SK-N-SH (cell line): ENCODE measurements at regions not wholly inside any gene's neighbourhood (a gene's known extent, or its start where the extent isn't known, plus 50 kb on each side); places are given as distances from the start of the nearest gene placed in this dataset.
A peak's percentile ranks its signal among the peaks of the same experiment; 100 is the strongest.

ENCODE experiments used
- CTCF ChIA-PET: fragments of 300-600, 350-600 bp; formaldehyde crosslinking; extraction: SDS; loops from one replicate; lab custom pipeline; 2021; lab: Yijun Ruan, JAX
- POLR2A ChIA-PET: fragments of 350-600 bp; sonication (Branson Sonifier 250); formaldehyde crosslinking; extraction: SDS; loops from one replicate; lab custom pipeline; 2020; ENCODE audit warnings: antibody characterized with exemption, inconsistent platforms; lab: Yijun Ruan, JAX
- DNase-seq: peaks from one replicate; pipeline ENCODE4 v3.0.0; 2012
- H2AFZ ChIP-seq: fragments of 200-600 bp; sonication (generic); 2 replicates; pipeline ENCODE4 v1.8.1; 2016; ENCODE audit warnings: antibody characterized with exemption, mild to moderate bottlenecking, low read depth
- H3F3A ChIP-seq: fragments of 200-600 bp; sonication (generic); replicated peaks from 2 replicates; pipeline ENCODE3; 2016; ENCODE audit warnings: antibody characterized with exemption, mild to moderate bottlenecking; ENCODE audit not compliant: insufficient read depth
- H3K27ac ChIP-seq, 2 experiments: fragments of 200-500 bp in 1 of 2; fragments of 200-600 bp in 1 of 2; sonication (Bioruptor generic) in 1 of 2; sonication (generic), shearing (Covaris generic) in 1 of 2; 2 replicates each; pipeline versions ENCODE4 v1.5.1 to v1.6.1; 2014 to 2016; ENCODE audit warnings: low read depth in 2 of 2, inconsistent platforms in 1 of 2, low read length in 1 of 2, mild to moderate bottlenecking in 1 of 2, mixed read lengths in 1 of 2
- H3K27me3 ChIP-seq: fragments of 200-600 bp; sonication (generic), shearing (Covaris generic); 2 replicates; pipeline ENCODE4 v1.6.1; 2016; ENCODE audit warnings: mixed run types; ENCODE audit not compliant: insufficient read depth
- H3K36me3 ChIP-seq, 2 experiments: fragments of 200-500 bp in 1 of 2; fragments of 200-600 bp in 1 of 2; sonication (Bioruptor generic) in 1 of 2; sonication (generic) in 1 of 2; replicated peaks in 1 of 2; 2 replicates each; pipeline versions ENCODE3 to v1.5.1; 2014 to 2016; ENCODE audit warnings: low read length in 1 of 2, mild to moderate bottlenecking in 1 of 2; ENCODE audit not compliant: insufficient read depth in 2 of 2, control insufficient read depth in 1 of 2
- H3K4me1 ChIP-seq, 2 experiments: fragments of 200-500 bp in 1 of 2; fragments of 200-600 bp in 1 of 2; sonication (Bioruptor generic) in 1 of 2; sonication (generic), shearing (Covaris generic) in 1 of 2; 2 replicates each; pipeline versions ENCODE4 v1.5.1 to v1.6.1; 2014 to 2016; ENCODE audit warnings: low read depth in 1 of 2, low read length in 1 of 2, mixed run types in 1 of 2; ENCODE audit not compliant: insufficient read depth in 2 of 2, control insufficient read depth in 1 of 2
- H3K4me2 ChIP-seq: fragments of 200-600 bp; sonication (generic), shearing (Covaris generic); 2 replicates; pipeline ENCODE4 v1.6.1; 2017; ENCODE audit warnings: mixed run types
- H3K4me3 ChIP-seq, 2 experiments: fragments of 200-500 bp in 1 of 2; fragments of 200-600 bp in 1 of 2; sonication (Bioruptor generic) in 1 of 2; sonication (generic), shearing (Covaris generic) in 1 of 2; 2 replicates each; pipeline versions ENCODE4 v1.5.1 to v1.8.1; 2014 to 2016; ENCODE audit warnings: low read depth in 2 of 2, inconsistent platforms in 1 of 2, low read length in 1 of 2, mild to moderate bottlenecking in 1 of 2, mixed read lengths in 1 of 2, moderate library complexity in 1 of 2
- H3K79me2 ChIP-seq: fragments of 200-600 bp; sonication (generic); 2 replicates; pipeline ENCODE4 v1.8.1; 2017; ENCODE audit warnings: mild to moderate bottlenecking; ENCODE audit not compliant: insufficient read depth
- H3K9ac ChIP-seq: fragments of 200-600 bp; sonication (generic); 2 replicates; pipeline ENCODE4 v1.6.1; 2017; ENCODE audit warnings: mixed run types
- H3K9me2 ChIP-seq: fragments of 200-600 bp; sonication (generic); 2 replicates; pipeline ENCODE4 v1.6.1; 2017; ENCODE audit warnings: mixed run types
- H3K9me3 ChIP-seq: fragments of 200-600 bp; sonication (generic); 2 replicates; pipeline ENCODE4 v1.6.1; 2017; ENCODE audit warnings: mixed run types, mild to moderate bottlenecking, moderate library complexity
- H4K20me1 ChIP-seq: fragments of 200-600 bp; sonication (generic); 2 replicates; pipeline ENCODE4 v1.6.1; 2017; ENCODE audit warnings: mild to moderate bottlenecking, mixed run types; ENCODE audit not compliant: insufficient read depth
- EP300 ChIP-seq, 2 experiments: IDR thresholded peaks; 2 replicates each; pipeline versions ENCODE4 v1.4.0 to v1.6.1; 2012; ENCODE audit warnings: borderline replicate concordance in 1 of 2, low read depth in 1 of 2, low read length in 1 of 2
- GATA2 ChIP-seq: sonication (generic); formaldehyde crosslinking; IDR thresholded peaks from 2 replicates; pipeline ENCODE4 v1.5.0; 2020; ENCODE audit warnings: mild to moderate bottlenecking, missing genetic modification reagents
- MEF2A ChIP-seq: IDR thresholded peaks from 2 replicates; pipeline ENCODE4 v1.4.0; 2012; ENCODE audit warnings: low read depth, borderline replicate concordance
- NFIC ChIP-seq: IDR thresholded peaks from 2 replicates; pipeline ENCODE4 v1.4.0; 2012; ENCODE audit warnings: borderline replicate concordance
- RAD21 ChIP-seq: IDR thresholded peaks from 2 replicates; pipeline ENCODE4 v1.6.1; 2012; ENCODE audit warnings: mild to moderate bottlenecking, low read length
- RFX5 ChIP-seq: IDR thresholded peaks from 2 replicates; pipeline ENCODE4 v1.6.1; 2012; ENCODE audit warnings: mild to moderate bottlenecking, improper control_type of control experiment, low read length
- SIN3A ChIP-seq: IDR thresholded peaks from 2 replicates; pipeline ENCODE4 v1.6.1; 2012; ENCODE audit warnings: low read depth, mild to moderate bottlenecking, low read length, moderate library complexity, borderline replicate concordance
- SMC3 ChIP-seq: IDR thresholded peaks from 2 replicates; pipeline ENCODE4 v1.6.1; 2012; ENCODE audit warnings: low read depth, low read length, improper control_type of control experiment
- TCF12 ChIP-seq: IDR thresholded peaks from 2 replicates; pipeline ENCODE4 v1.4.0; 2012
- WGBS: methylation state at CpG from one replicate; pipeline ENCODE4 v1.1.6; 2017; ENCODE audit warnings: low lambda C conversion rate; 5-methylcytosine and 5-hydroxymethylcytosine counted together
- TF ChIP-seq, protein P1 (sequence below): IDR thresholded peaks from 2 replicates; pipeline ENCODE4 v1.4.0; 2012; ENCODE audit warnings: low read depth, borderline replicate concordance

GRCh38 chr18:28541934-28542333 lies 365.0 kb upstream of the CDH2 start:
- Histone ChIP-seq H3K4me1 (peaks cover 6 to 10% of the 10 kb centered on the region in 2 experiments; a peak in 2 of 4 replicates), H3K79me2 (no peaks in the 10 kb centered on the region), H3K9me3 (no peaks in the 10 kb centered on the region), H3K36me3 (no peaks in the 10 kb centered on the region), H3K27me3 (no peaks in the 10 kb centered on the region), H4K20me1 (no peaks in the 10 kb centered on the region), H2AFZ (peak overlapping the region; percentile 89), H3K27ac (peak overlapping the region; percentile 32 to 65; a peak in 3 of 4 replicates), H3K9me2 (no peaks in the 10 kb centered on the region), H3K9ac (no peak overlapping the region), H3K4me3 (peak overlapping the region in 1 of 2 experiments; percentile 22; a peak in 1 of 4 replicates), H3F3A (no peaks in the 10 kb centered on the region), H3K4me2 (peak overlapping the region; percentile 65)
- peak; percentile 8 for DNase-seq
- POLR2A ChIA-PET, result no interaction called here
- CTCF ChIA-PET, result no interaction called here
- 20% methylated on average over 4 of the region's 4 CpGs for WGBS
- TF ChIP-seq EP300 (IDR thresholded peaks at IDR 0.05; ENCODE audit: borderline replicate concordance in 1 of 2, low read depth in 1 of 2, low read length in 1 of 2) (no peak; a peak in 1 of 4 replicates), TCF12 (no peak), SMC3 (no peak), MEF2A (no peak)

- 7% methylated on average over 3 of the region's 3 CpGs for WGBS
- ChIA-PET CTCF (no interaction called here), POLR2A (no interaction called here)
- Histone ChIP-seq H3K4me3 (peak overlapping the region in 1 of 2 experiments; percentile 22; a peak in 1 of 4 replicates), H3F3A (no peaks in the 10 kb centered on the region), H3K36me3 (no peaks in the 10 kb centered on the region), H3K9ac (no peak overlapping the region), H3K27ac (peak overlapping the region; percentile 32 to 65; a peak in 3 of 4 replicates), H3K9me3 (no peaks in the 10 kb centered on the region), H3K9me2 (no peaks in the 10 kb centered on the region), H4K20me1 (no peaks in the 10 kb centered on the region), H3K79me2 (no peaks in the 10 kb centered on the region), H3K27me3 (no peaks in the 10 kb centered on the region), H3K4me2 (peak overlapping the region; percentile 65), H2AFZ (peak overlapping the region; percentile 89), H3K4me1 (peaks cover 6 to 10% of the 10 kb centered on the region in 2 experiments; a peak in 2 of 4 replicates)
- peak; percentile 8 for DNase-seq
- TF ChIP-seq RAD21 (0 out of 2 replicates have a peak, but pooled peaks have one; percentile 2), EP300 (IDR thresholded peaks at IDR 0.05; ENCODE audit: borderline replicate concordance in 1 of 2, low read depth in 1 of 2, low read length in 1 of 2) (peak in 1 of 2 experiments; percentile 41; a peak in 1 of 4 replicates), GATA2 (CRISPR knock-in tag) (0 out of 2 replicates have a peak, but pooled peaks have one; percentile 16), RFX5 (no peak)
Measured at GRCh38 chr18:28541276-28541930, 364.5 kb upstream of the CDH2 start.

DNA sequence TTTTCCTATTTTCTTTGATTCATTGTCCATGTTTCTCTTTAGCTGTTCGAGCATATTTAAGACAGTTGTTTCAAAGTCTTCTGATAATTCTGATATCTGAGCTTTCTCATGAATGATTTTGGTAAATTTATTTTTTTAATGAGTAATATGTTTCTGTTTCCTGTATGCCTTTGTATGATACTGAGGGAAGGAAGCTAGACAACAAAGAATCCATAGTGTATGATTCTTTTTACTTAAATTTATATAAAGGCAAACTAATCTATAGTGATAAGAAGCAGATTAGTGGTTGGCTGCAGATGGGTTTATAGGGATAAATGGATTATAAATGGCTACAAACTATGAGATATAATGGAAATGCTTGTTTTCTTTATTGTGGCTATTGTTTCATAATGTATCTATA lies 352.7 kb upstream of the CDH2 start:
- no peaks in the 10 kb centered on the region for H3K9me3 ChIP-seq

More for the DNA sequence above, 352.7 kb upstream of the CDH2 start:
- no peak for DNase-seq
- WGBS, result 70% methylated on average over 1 of the region's 1 CpG
- no peaks in the 10 kb centered on the region for H3K27me3 ChIP-seq
- H3K79me2 ChIP-seq, result no peaks in the 10 kb centered on the region
- H3K9me2 ChIP-seq, result no peaks in the 10 kb centered on the region
- ChIA-PET POLR2A (no interaction called here), CTCF (no interaction called here)
- peak overlapping the region in 1 of 2 experiments; percentile 39; a peak in 1 of 4 replicates for H3K27ac ChIP-seq
- TF ChIP-seq NFIC (no peak), RAD21 (no peak), SIN3A (no peak)
- TF ChIP-seq, protein P1, sequence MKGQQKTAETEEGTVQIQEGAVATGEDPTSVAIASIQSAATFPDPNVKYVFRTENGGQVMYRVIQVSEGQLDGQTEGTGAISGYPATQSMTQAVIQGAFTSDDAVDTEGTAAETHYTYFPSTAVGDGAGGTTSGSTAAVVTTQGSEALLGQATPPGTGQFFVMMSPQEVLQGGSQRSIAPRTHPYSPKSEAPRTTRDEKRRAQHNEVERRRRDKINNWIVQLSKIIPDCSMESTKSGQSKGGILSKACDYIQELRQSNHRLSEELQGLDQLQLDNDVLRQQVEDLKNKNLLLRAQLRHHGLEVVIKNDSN, result no peak
- H3K36me3 ChIP-seq, result no peaks in the 10 kb centered on the region
- H3K4me3 ChIP-seq, result no peak overlapping the region
- H3K4me2 ChIP-seq, result no peak overlapping the region
- no peaks in the 10 kb centered on the region; a peak in 1 of 4 replicates for H3K4me1 ChIP-seq
- H2AFZ ChIP-seq, result peak overlapping the region; percentile 50
- no peaks in the 10 kb centered on the region for H4K20me1 ChIP-seq
- H3F3A ChIP-seq, result peaks cover 10% of the 10 kb centered on the region
- H3K9ac ChIP-seq, result no peak overlapping the region
